ENCODE measurements at regions not wholly inside any gene's neighbourhood (a gene's known extent, or its start where the extent isn't known, plus 50 kb on each side); places are given as distances from the start of the nearest gene placed in this dataset.

GRCh38 chr4:94115687-94116086, 92.0 kb upstream of the SMARCAD1 start:
- H3K36me3 ChIP-seq (ENCODE audit: insufficient read depth): no peaks in the 10 kb centered on the region
- no peak overlapping the region for H3K27ac ChIP-seq (ENCODE audit: low read depth)
- peaks cover 6% of the 10 kb centered on the region; the same call in 1 of the 2 replicates for H3K4me1 ChIP-seq (ENCODE audit: insufficient read depth)
- Mint-ChIP-seq H3K27ac (no peak overlapping the region), H3K4me3 (no peak overlapping the region), H3K27me3 (ENCODE audit: insufficient read depth, low read depth, poor library complexity) (no peaks in the 10 kb centered on the region), H3K36me3 (ENCODE audit: low read depth) (no peaks in the 10 kb centered on the region), H3K9me3 (no peaks in the 10 kb centered on the region), H3K4me1 (peaks cover 5% of the 10 kb centered on the region)
- no peaks in the 10 kb centered on the region for H4K20me1 ChIP-seq (replicated peaks; ENCODE audit: insufficient read depth)
- H3F3A ChIP-seq (replicated peaks; ENCODE audit: low read depth): no peaks in the 10 kb centered on the region
- ATAC-seq (no peak), DNase-seq (ENCODE audit: low spot score) (no peak)
- H3K79me2 ChIP-seq (replicated peaks; ENCODE audit: insufficient read depth): no peaks in the 10 kb centered on the region
- H3K9me2 ChIP-seq (ENCODE audit: insufficient read depth): no peaks in the 10 kb centered on the region
- TF ChIP-seq CTCF (conservative IDR thresholded peaks at IDR 0.05; ENCODE audit: low read depth in 2 of 2) (no peak), ZNF331 (CRISPR knock-in tag; IDR thresholded peaks at IDR 0.05; ENCODE audit: low read depth) (no peak), CREB1 (CRISPR knock-in tag; IDR thresholded peaks at IDR 0.05; ENCODE audit: low read depth) (no peak), EZH2 (IDR thresholded peaks at IDR 0.05; ENCODE audit: low read depth, unreplicated experiment) (no peak), ZNF114 (CRISPR knock-in tag; IDR thresholded peaks at IDR 0.05) (no peak), ETS1 (IDR thresholded peaks at IDR 0.05) (no peak), EZH2phosphoT487 (IDR thresholded peaks at IDR 0.05; ENCODE audit: unreplicated experiment) (no peak), ZNF462 (CRISPR knock-in tag; IDR thresholded peaks at IDR 0.05) (no peak), STAT1 (IDR thresholded peaks at IDR 0.05; ENCODE audit: unreplicated experiment) (no peak), REST (IDR thresholded peaks at IDR 0.05; ENCODE audit: unreplicated experiment) (no peak), POLR2AphosphoS5 (IDR thresholded peaks at IDR 0.05; ENCODE audit: low read depth) (no peak), NANOG (IDR thresholded peaks at IDR 0.05; ENCODE audit: borderline replicate concordance) (no peak), JUNB (IDR thresholded peaks at IDR 0.05; ENCODE audit: unreplicated experiment) (no peak)
- no peak overlapping the region for H3K4me3 ChIP-seq
- no peak overlapping the region for H2AFZ ChIP-seq
- H3K27me3 ChIP-seq (ENCODE audit: insufficient read depth): no peaks in the 10 kb centered on the region
- no peak overlapping the region for H3K4me2 ChIP-seq

Measured in GM23338 (cell line).